HG02981 (cell line): ENCODE measurements at regions not wholly inside any gene's neighbourhood (a gene's known extent, or its start where the extent isn't known, plus 50 kb on each side); places are given as distances from the start of the nearest gene placed in this dataset.
"Not testable (repeated sequence)": the region's sequence is repeated elsewhere in the genome, so short reads cannot be mapped to it uniquely, and the experiment has no call there.

Experiments used
- ATAC-seq: cut with Tn5 transposase; IDR thresholded peaks from one replicate; pipeline ENCODE4 v1.9.1; 2021; ENCODE audit warnings: mild to moderate bottlenecking, moderate library complexity; ENCODE audit not compliant: unreplicated experiment

DNA sequence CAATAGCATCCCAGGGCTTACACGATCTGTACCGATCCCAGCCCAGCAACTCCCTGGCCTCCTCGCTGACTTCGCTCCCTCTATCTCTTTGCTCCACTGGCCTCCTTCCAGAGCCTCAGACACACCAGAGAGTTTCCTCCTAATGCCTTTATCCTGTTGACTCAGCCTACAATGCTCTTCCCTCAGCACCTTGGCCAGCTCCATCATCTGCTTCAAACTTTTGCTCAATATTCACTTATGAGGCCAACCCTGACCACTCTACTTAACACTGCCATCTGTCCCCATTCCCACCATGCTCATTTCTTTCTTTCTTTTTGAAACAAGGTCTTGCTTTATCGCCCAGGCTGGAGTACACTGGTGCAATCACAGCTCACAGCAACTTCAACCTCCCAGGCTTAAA, 180.9 kb downstream of the CEP170 start:
- not testable (repeated sequence) for ATAC-seq

GRCh38 chr1:243067056-243067455, 188.0 kb downstream of the CEP170 start:
- not testable (repeated sequence) for ATAC-seq

DNA sequence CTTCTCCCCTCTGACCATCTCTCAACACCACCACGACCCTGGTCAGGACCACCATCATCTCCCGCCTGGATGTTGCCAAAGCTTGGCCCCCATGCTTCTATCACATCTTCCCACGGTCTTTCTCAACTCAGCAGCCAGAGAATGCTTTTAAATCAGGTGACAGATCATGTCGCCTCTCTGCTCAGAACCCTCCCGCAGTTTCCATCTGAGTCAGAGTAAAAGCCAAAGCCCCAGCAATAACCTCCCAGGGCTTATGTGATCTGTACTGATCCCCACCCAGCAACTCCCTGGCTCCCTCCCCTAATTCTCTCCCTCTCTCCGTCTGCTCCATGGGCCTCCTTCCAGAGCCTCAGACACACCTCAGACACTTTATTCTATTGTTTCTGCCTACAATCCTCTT, 193.1 kb downstream of the CEP170 start:
- not testable (repeated sequence) for ATAC-seq

GRCh38 chr1:243055510-243055909, 199.6 kb downstream of the CEP170 start:
- ATAC-seq: not testable (repeated sequence)

GRCh38 chr1:243055091-243055490, 200.0 kb downstream of the CEP170 start:
- ATAC-seq: not testable (repeated sequence)

DNA sequence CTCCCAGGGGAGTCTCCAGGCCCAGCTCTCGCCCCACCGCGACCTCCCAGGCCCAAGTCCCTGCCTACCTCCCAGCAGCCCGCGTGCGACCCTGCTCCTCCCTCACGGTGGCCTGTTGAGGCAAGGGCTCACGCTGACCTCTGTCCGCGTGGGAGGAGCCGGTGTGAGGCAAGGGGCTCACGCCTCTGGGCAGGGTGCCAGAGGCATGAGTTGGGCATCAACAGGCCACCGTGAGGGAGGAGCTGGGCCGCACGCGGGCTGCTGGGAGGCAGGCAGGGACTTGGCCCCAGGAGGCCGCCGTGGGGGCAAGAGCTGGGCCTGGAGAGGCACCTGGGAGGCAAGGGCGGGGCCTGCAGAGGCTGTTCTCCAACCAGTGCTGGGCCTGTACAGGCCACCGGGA, 200.4 kb downstream of the CEP170 start:
- not testable (repeated sequence) for ATAC-seq

DNA sequence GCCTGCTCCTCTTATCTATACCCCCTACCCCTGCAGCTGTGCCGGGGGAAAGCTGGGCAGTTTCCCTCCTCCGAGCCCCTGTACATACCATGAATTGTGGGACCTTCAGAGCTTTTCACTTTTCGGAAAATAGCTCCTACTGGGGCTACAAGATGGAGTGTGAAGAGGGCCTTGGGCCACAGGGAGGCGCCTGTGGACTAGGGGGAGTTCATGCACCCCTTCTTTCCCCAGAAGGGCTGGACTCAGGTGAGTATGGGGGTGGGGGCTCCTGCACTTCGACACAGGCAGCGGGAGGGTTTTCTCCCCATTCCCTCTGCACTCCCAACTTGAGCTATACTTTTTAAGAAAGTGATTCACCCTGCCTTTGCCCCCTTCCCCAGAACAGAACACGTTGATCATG, 202.0 kb downstream of the CEP170 start:
- not testable (repeated sequence) for ATAC-seq

GRCh38 chr1:243050613-243051012, 204.5 kb downstream of the CEP170 start:
- ATAC-seq: not testable (repeated sequence)

DNA sequence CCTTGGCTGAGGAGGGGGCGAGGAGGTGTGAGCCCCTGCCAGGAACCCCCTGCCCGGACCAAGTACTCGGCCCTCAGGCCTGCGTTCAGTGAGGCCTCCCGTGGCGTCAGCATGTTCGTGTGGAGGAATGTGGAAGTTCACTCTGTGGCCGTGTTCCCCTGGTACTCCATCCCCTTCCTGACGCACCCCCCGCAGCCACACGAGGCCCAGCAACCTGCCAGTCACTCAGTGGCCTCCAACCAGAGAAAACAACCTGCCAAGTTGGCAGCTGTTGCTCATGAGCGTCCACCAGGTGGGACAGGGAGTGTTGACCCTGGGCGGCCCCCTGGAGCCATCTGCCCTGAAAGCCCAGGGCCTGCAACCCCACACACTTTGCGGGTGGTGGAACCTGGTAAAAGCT, 205.4 kb downstream of the CEP170 start:
- not testable (repeated sequence) for ATAC-seq

DNA sequence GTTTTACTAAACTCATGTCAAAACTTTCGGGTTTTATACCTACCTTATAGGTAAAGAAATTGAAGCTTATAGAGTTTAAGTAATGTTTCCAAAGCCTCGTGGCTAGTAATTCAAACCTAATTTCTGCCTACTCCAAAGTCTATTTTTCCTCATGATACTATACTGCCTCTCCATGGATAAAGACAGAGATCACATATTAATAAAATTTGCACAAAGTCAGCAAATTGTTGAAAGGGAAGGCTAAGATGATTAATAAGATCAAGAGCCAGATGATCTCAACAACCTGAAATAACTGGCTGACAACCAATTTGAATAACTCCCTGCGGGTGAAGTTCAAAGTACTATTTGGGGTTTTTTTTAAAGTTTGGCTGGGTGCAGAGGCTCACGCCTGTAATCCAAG, 233.7 kb downstream of the CEP170 start:
- ATAC-seq: not testable (repeated sequence)

DNA sequence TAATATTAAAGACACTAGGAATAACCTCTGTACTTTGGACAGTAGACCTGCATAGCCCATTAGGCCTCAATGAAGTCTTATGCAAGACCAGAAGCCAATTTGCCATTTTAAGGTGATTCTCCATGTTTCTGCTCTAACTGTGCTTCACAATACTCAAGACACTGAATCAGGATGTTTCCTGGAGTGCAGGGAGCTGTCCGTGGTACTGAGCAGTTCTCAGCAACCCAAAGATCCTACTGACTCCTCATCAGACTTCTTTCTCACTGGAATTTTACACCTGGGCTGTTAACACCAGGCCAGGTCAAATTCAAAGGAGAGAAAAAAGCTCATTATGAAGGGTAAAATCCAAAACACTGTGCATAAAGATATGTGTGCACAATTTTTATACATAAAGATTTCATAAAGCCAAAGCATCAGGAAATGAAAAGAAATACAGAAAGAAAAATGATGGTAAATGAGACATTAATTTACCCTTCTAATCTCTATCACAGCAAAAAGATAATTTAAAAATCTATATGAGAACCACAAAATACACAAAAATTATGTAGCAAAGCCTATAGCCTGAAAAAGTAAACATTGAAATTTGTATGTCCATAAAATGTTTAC, 235.9 kb downstream of the CEP170 start:
- ATAC-seq: not testable (repeated sequence)

GRCh38 chr1:243010719-243011118, 244.4 kb downstream of the CEP170 start:
- not testable (repeated sequence) for ATAC-seq

DNA sequence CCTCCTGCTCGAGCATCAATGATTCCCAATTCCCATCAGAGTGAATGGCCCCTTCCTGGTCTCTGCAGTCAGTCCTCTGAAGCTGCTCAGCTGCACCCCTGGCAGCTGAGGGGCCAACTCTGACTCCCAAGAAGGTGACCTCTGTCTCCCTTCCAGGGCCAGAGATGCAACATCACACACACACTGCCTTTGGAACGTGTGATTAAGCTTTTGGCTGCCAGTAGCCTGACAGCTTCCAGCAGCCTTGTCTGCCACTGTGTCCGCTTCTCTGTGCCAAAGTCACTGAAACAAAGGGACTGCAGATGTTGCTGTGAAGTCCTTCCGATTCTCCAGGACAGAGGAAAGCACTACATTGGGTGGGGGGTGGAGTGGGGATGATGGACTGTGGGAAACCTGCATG, 254.1 kb downstream of the CEP170 start:
- not testable (repeated sequence) for ATAC-seq

- ATAC-seq: not testable (repeated sequence)
These were observed 262.3 kb downstream of the CEP170 start for GRCh38 chr1:242992776-242993175.

DNA sequence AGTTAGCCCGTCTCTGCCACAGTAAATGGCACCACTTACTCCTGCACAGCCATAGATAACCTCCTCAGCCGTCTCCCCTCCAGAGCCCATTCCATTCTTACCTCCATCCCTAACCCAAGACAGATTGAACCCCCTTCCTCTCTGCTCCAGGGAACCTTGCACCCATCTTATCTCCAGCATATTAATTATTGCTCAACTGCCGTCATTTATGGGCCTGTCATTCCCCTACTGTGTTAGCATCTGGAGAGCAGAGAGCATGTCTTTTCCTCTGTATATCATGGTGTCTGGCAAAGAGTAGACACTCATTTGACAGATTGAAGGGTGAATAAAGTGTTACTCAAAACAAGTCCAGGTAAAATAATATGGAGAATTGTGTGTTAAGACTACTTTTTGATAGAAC, 270.0 kb downstream of the CEP170 start:
- not testable (repeated sequence) for ATAC-seq

GRCh38 chr1:242973341-242973740, 281.7 kb downstream of the CEP170 start:
- ATAC-seq: not testable (repeated sequence)

DNA sequence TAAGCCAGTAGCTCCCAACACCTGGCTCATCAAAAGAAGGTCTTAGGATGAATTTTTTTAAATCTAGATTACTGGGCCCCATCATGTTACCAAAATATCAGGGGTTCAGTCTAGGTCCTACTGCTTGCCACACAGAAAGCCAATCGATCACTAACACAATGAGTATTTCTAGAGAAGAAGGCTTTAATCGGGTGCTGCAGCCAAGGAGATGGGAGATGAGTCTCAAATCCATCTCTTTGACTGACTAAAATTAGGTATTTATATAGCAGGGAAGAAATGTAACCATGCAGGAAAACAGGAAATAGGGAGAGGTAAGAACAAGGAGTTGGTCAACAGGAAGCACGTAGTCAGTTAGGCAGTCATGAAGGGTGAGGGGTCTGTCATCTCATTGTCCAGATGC, 288.2 kb downstream of the CEP170 start:
- no peak for ATAC-seq

- ATAC-seq: not testable (repeated sequence)
These were observed 295.7 kb downstream of the CEP170 start for GRCh38 chr1:242959397-242959796.

DNA sequence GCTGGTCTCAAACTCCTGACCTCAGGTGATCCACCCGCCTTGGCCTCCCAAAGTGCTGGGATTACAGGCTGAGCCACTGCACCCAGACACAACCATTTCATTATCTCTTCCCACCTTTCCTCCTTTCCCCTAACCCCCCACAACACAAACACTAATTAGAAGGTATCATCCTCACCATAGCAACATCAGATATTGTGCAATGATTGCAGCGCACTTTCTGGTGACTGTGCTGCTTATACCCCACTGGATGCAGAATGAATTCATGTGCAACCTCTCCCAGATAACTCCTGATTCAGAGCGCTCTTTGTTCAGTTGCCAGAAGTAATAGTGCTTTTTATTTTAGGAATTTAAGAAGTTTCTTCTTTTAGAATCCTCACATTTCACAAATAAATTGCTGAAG, 300.1 kb downstream of the CEP170 start:
- not testable (repeated sequence) for ATAC-seq

DNA sequence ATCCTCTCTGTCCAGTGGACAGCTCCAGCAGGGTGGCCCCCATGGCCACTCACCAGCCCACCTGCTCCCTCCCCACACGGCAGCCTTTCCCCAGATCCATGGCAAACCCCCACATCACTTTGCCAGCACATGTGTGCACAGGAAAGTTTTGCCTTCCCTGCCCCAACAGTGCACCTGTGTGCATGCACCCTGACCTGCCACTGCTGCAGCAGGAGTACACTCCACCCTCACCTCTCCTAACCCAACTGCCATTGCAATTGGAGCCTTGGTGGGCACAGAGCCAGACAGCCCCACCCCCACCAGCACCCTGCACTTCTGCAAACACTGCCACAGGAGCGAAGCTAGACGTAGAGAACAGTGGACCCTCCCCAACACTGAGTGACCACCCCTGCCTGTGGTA, 308.9 kb downstream of the CEP170 start:
- no peak for ATAC-seq

- ATAC-seq: not testable (repeated sequence)
These were observed 318.4 kb downstream of the CEP170 start for GRCh38 chr1:242936725-242937124.

DNA sequence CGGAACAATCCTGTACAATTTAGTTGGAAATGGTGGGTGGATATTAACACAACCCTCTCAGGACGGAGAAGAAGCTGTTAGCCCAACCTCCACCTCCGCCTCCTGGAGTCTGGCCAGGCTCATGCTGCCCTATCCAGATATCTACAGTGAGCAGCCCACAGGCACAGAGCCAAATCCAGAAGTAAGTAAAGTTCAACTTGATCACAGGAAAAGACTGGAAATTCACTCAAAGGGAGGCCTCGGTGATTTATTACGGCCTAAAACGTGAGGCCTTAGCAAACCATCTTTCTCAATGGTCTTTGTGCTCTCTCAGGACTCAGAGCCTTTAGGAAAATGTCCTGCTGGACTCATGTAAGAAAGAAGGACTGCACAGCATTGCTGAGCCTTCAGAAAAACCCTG, 330.4 kb downstream of the CEP170 start:
- not testable (repeated sequence) for ATAC-seq

DNA sequence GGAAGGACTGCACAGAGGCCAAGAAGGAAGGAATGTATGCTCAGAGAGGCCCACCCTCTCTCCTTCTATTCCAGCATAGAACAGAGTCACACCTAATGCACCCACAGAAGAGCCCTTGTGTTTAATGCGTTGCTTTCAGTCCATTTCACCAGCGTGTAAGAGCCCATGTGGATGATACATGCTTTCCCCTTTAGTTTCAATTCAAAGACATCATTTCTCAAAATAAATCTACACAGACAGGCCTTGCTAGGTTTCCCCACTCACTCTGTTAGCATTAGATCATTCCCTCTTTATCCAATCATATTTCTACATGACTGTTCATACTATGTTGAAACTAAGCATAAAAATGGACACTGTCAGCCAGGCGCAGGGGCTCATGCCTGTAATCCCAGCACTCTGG, 331.5 kb downstream of the CEP170 start:
- ATAC-seq: not testable (repeated sequence)
